GM23338 (cell line): ENCODE measurements at regions not wholly inside any gene's neighbourhood (a gene's known extent, or its start where the extent isn't known, plus 50 kb on each side); places are given as distances from the start of the nearest gene placed in this dataset.

ENCODE experiments used
- ATAC-seq: fragments of 200-7000 bp; cut with Tn5 transposase; 3 replicates; pipeline ENCODE4 v1.9.1; 2020
- DNase-seq: peaks from one replicate; pipeline ENCODE4 v3.0.0-alpha.2; 2015; ENCODE audit warnings: low spot score
- H2AFZ ChIP-seq: fragments of 200-600 bp; sonication (generic); 2 replicates; pipeline ENCODE4 v1.8.0; 2016; ENCODE audit warnings: antibody characterized with exemption, mild to moderate bottlenecking, moderate library complexity
- H3F3A ChIP-seq: fragments of 200-600 bp; sonication (generic); replicated peaks from 2 replicates; pipeline ENCODE4 v1.8.0; 2017; ENCODE audit warnings: antibody characterized with exemption, mixed run types, low read depth
- H3K27ac ChIP-seq: fragments of 200-600 bp; sonication (generic); 2 replicates; pipeline ENCODE4 v1.6.1; 2016; ENCODE audit warnings: low read depth
- H3K27me3 ChIP-seq: fragments of 200-600 bp; sonication (generic); 2 replicates; pipeline ENCODE4 v1.8.0; 2016; ENCODE audit warnings: mild to moderate bottlenecking, mixed run types, moderate library complexity; ENCODE audit not compliant: insufficient read depth
- H3K36me3 ChIP-seq: fragments of 200-600 bp; sonication (generic); 2 replicates; pipeline ENCODE4 v1.8.0; 2016; ENCODE audit warnings: mild to moderate bottlenecking; ENCODE audit not compliant: insufficient read depth
- H3K4me1 ChIP-seq: fragments of 200-600 bp; sonication (generic); 2 replicates; pipeline ENCODE4 v1.8.0; 2016; ENCODE audit warnings: mild to moderate bottlenecking, moderate library complexity; ENCODE audit not compliant: insufficient read depth
- H3K4me2 ChIP-seq: fragments of 200-600 bp; sonication (generic); 2 replicates; pipeline ENCODE4 v1.7.1; 2017; ENCODE audit warnings: mixed run types
- H3K4me3 ChIP-seq: fragments of 200-600 bp; sonication (generic); 2 replicates; pipeline ENCODE4 v1.6.1; 2016; ENCODE audit warnings: mixed run types
- H3K79me2 ChIP-seq: fragments of 200-600 bp; sonication (generic); replicated peaks from 2 replicates; pipeline ENCODE4 v1.8.0; 2017; ENCODE audit warnings: mild to moderate bottlenecking; ENCODE audit not compliant: insufficient read depth
- H3K9me2 ChIP-seq: fragments of 200-600 bp; sonication (generic); 2 replicates; pipeline ENCODE4 v1.8.0; 2017; ENCODE audit not compliant: insufficient read depth
- H4K20me1 ChIP-seq: fragments of 200-600 bp; sonication (generic); replicated peaks from 2 replicates; pipeline ENCODE4 v1.8.0; 2017; ENCODE audit warnings: mild to moderate bottlenecking; ENCODE audit not compliant: insufficient read depth
- H3K27ac Mint-ChIP-seq: 2 replicates; pipeline ENCODE4 v1.8.0; 2020; ENCODE audit warnings: inconsistent platforms, mild to moderate bottlenecking, moderate library complexity, mixed read lengths
- H3K27me3 Mint-ChIP-seq: 3 replicates; pipeline ENCODE4 v1.8.0; 2022; ENCODE audit warnings: low read depth, mild to moderate bottlenecking, moderate library complexity, mixed read lengths, inconsistent platforms; ENCODE audit not compliant: insufficient read depth, poor library complexity
- H3K36me3 Mint-ChIP-seq: 3 replicates; pipeline ENCODE4 v1.8.0; 2021; ENCODE audit warnings: low read depth, mild to moderate bottlenecking, inconsistent platforms, moderate library complexity, mixed read lengths
- H3K4me1 Mint-ChIP-seq: 3 replicates; pipeline ENCODE4 v1.8.0; 2020; ENCODE audit warnings: mild to moderate bottlenecking, inconsistent platforms, mixed read lengths
- H3K4me3 Mint-ChIP-seq: 3 replicates; pipeline ENCODE4 v1.8.0; 2021; ENCODE audit warnings: moderate library complexity, mild to moderate bottlenecking, inconsistent platforms, mixed read lengths
- H3K9me3 Mint-ChIP-seq: 3 replicates; pipeline ENCODE4 v1.8.0; 2020; ENCODE audit warnings: moderate library complexity, mild to moderate bottlenecking, inconsistent platforms, mixed read lengths
- CREB1 ChIP-seq: fragments of 250-450 bp; sonication (Bioruptor Pico); IDR thresholded peaks from 2 replicates; pipeline ENCODE4 v1.5.0; 2020; ENCODE audit warnings: low read depth, mild to moderate bottlenecking, moderate library complexity
- EZH2 ChIP-seq: fragments of 200-600 bp; sonication (generic); IDR thresholded peaks from one replicate; pipeline ENCODE4 v1.8.0; 2017; ENCODE audit warnings: antibody characterized with exemption, mild to moderate bottlenecking, low read depth; ENCODE audit not compliant: unreplicated experiment
- EZH2phosphoT487 ChIP-seq: fragments of 200-600 bp; sonication (generic); IDR thresholded peaks from one replicate; pipeline ENCODE4 v1.8.1; 2018; ENCODE audit warnings: antibody characterized with exemption; ENCODE audit not compliant: unreplicated experiment
- JUNB ChIP-seq: IDR thresholded peaks from one replicate; pipeline ENCODE4 v1.6.1; 2016; ENCODE audit warnings: antibody characterized with exemption; ENCODE audit not compliant: unreplicated experiment
- NANOG ChIP-seq: IDR thresholded peaks from 2 replicates; pipeline ENCODE4 v1.6.1; 2016; ENCODE audit warnings: antibody characterized with exemption, borderline replicate concordance
- POLR2AphosphoS5 ChIP-seq: IDR thresholded peaks from 2 replicates; pipeline ENCODE4 v1.6.1; 2016; ENCODE audit warnings: antibody characterized with exemption, low read depth
- STAT1 ChIP-seq: IDR thresholded peaks from one replicate; pipeline ENCODE4 v1.6.1; 2016; ENCODE audit warnings: antibody characterized with exemption; ENCODE audit not compliant: unreplicated experiment
- ZNF114 ChIP-seq: fragments of 250-450 bp; sonication (Bioruptor Pico); IDR thresholded peaks from 2 replicates; pipeline ENCODE4 v1.5.0; 2020; ENCODE audit warnings: mild to moderate bottlenecking, moderate library complexity
- ZNF331 ChIP-seq: fragments of 250-450 bp; sonication (Bioruptor Pico); IDR thresholded peaks from 2 replicates; pipeline ENCODE4 v1.5.0; 2020; ENCODE audit warnings: low read depth, mild to moderate bottlenecking, moderate library complexity
- TF ChIP-seq, protein P1 (sequence below), 2 experiments: fragments of 200-600 bp in 1 of 2; sonication (generic) in 1 of 2; conservative IDR thresholded peaks; 2 replicates each; pipeline versions ENCODE4 v1.5.1 to v1.6.1; 2016 to 2017; ENCODE audit warnings: antibody characterized with exemption in 2 of 2, low read depth in 2 of 2, mild to moderate bottlenecking in 2 of 2, moderate library complexity in 1 of 2
- TF ChIP-seq, protein P2 (sequence below): IDR thresholded peaks from one replicate; pipeline ENCODE4 v1.6.1; 2018; ENCODE audit warnings: antibody characterized with exemption; ENCODE audit not compliant: unreplicated experiment
- TF ChIP-seq, protein P3 (sequence below): IDR thresholded peaks from 2 replicates; pipeline ENCODE4 v1.6.1; 2016; ENCODE audit warnings: antibody characterized with exemption
- TF ChIP-seq, protein P4 (sequence below): fragments of 250-450 bp; sonication (Bioruptor Pico); IDR thresholded peaks from 2 replicates; pipeline ENCODE4 v1.5.0; 2020; ENCODE audit warnings: mild to moderate bottlenecking, moderate library complexity

DNA sequence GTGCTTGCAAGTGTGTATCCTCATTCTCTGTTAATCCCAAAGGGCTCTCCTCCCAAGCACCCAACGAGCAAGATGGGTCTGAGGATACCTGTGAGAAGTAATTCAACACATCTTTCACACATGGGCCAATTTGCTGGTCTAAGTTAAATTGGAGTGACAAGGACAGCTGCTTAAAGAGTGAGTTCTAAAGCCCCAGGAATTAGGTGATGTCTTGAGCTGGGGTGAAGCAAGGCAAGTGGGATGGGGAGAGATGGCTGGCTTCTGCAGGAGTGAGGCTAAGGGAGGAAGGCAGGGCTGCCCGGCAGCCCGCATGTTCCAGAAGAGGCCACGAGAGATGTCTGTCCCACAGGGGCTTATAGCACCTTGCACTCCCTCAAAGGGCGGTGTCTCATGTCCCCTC, 288.5 kb downstream of the CDH26 start:
- ATAC-seq (no peak), DNase-seq (no peak)
- H3K27me3 ChIP-seq: no peaks in the 10 kb centered on the region
- H3K79me2 ChIP-seq: no peaks in the 10 kb centered on the region
- no peak overlapping the region for H3K27ac ChIP-seq
- H3K27me3 Mint-ChIP-seq: peaks cover 6% of the 10 kb centered on the region
- H3F3A ChIP-seq: no peaks in the 10 kb centered on the region
- no peak overlapping the region for H2AFZ ChIP-seq
- no peak overlapping the region for H3K27ac Mint-ChIP-seq
- H3K9me3 Mint-ChIP-seq: peaks cover 2% of the 10 kb centered on the region; the same call in 1 of the 3 replicates
- H3K36me3 Mint-ChIP-seq: no peaks in the 10 kb centered on the region
- no peak overlapping the region for H3K4me3 Mint-ChIP-seq
- 0 out of 3 replicates have a peak, but pooled peaks cover 2% of the 10 kb centered on the region for H3K4me1 Mint-ChIP-seq
- no peak overlapping the region for H3K4me2 ChIP-seq
- H3K36me3 ChIP-seq: no peaks in the 10 kb centered on the region
- no peaks in the 10 kb centered on the region for H4K20me1 ChIP-seq
- H3K4me1 ChIP-seq: no peaks in the 10 kb centered on the region
- H3K4me3 ChIP-seq: no peak overlapping the region
- TF ChIP-seq ZNF114 (CRISPR knock-in tag) (no peak), STAT1 (no peak), POLR2AphosphoS5 (no peak), CREB1 (CRISPR knock-in tag) (no peak), EZH2phosphoT487 (no peak), NANOG (no peak), ZNF331 (no peak), JUNB (no peak), EZH2 (no peak)
- TF ChIP-seq, protein P1, sequence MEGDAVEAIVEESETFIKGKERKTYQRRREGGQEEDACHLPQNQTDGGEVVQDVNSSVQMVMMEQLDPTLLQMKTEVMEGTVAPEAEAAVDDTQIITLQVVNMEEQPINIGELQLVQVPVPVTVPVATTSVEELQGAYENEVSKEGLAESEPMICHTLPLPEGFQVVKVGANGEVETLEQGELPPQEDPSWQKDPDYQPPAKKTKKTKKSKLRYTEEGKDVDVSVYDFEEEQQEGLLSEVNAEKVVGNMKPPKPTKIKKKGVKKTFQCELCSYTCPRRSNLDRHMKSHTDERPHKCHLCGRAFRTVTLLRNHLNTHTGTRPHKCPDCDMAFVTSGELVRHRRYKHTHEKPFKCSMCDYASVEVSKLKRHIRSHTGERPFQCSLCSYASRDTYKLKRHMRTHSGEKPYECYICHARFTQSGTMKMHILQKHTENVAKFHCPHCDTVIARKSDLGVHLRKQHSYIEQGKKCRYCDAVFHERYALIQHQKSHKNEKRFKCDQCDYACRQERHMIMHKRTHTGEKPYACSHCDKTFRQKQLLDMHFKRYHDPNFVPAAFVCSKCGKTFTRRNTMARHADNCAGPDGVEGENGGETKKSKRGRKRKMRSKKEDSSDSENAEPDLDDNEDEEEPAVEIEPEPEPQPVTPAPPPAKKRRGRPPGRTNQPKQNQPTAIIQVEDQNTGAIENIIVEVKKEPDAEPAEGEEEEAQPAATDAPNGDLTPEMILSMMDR (conservative IDR thresholded peaks at IDR 0.05; ENCODE audit: low read depth in 2 of 2): no peak
- TF ChIP-seq, protein P2, sequence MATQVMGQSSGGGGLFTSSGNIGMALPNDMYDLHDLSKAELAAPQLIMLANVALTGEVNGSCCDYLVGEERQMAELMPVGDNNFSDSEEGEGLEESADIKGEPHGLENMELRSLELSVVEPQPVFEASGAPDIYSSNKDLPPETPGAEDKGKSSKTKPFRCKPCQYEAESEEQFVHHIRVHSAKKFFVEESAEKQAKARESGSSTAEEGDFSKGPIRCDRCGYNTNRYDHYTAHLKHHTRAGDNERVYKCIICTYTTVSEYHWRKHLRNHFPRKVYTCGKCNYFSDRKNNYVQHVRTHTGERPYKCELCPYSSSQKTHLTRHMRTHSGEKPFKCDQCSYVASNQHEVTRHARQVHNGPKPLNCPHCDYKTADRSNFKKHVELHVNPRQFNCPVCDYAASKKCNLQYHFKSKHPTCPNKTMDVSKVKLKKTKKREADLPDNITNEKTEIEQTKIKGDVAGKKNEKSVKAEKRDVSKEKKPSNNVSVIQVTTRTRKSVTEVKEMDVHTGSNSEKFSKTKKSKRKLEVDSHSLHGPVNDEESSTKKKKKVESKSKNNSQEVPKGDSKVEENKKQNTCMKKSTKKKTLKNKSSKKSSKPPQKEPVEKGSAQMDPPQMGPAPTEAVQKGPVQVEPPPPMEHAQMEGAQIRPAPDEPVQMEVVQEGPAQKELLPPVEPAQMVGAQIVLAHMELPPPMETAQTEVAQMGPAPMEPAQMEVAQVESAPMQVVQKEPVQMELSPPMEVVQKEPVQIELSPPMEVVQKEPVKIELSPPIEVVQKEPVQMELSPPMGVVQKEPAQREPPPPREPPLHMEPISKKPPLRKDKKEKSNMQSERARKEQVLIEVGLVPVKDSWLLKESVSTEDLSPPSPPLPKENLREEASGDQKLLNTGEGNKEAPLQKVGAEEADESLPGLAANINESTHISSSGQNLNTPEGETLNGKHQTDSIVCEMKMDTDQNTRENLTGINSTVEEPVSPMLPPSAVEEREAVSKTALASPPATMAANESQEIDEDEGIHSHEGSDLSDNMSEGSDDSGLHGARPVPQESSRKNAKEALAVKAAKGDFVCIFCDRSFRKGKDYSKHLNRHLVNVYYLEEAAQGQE: no peak
- TF ChIP-seq, protein P3, sequence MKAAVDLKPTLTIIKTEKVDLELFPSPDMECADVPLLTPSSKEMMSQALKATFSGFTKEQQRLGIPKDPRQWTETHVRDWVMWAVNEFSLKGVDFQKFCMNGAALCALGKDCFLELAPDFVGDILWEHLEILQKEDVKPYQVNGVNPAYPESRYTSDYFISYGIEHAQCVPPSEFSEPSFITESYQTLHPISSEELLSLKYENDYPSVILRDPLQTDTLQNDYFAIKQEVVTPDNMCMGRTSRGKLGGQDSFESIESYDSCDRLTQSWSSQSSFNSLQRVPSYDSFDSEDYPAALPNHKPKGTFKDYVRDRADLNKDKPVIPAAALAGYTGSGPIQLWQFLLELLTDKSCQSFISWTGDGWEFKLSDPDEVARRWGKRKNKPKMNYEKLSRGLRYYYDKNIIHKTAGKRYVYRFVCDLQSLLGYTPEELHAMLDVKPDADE: no peak
- TF ChIP-seq, protein P4, sequence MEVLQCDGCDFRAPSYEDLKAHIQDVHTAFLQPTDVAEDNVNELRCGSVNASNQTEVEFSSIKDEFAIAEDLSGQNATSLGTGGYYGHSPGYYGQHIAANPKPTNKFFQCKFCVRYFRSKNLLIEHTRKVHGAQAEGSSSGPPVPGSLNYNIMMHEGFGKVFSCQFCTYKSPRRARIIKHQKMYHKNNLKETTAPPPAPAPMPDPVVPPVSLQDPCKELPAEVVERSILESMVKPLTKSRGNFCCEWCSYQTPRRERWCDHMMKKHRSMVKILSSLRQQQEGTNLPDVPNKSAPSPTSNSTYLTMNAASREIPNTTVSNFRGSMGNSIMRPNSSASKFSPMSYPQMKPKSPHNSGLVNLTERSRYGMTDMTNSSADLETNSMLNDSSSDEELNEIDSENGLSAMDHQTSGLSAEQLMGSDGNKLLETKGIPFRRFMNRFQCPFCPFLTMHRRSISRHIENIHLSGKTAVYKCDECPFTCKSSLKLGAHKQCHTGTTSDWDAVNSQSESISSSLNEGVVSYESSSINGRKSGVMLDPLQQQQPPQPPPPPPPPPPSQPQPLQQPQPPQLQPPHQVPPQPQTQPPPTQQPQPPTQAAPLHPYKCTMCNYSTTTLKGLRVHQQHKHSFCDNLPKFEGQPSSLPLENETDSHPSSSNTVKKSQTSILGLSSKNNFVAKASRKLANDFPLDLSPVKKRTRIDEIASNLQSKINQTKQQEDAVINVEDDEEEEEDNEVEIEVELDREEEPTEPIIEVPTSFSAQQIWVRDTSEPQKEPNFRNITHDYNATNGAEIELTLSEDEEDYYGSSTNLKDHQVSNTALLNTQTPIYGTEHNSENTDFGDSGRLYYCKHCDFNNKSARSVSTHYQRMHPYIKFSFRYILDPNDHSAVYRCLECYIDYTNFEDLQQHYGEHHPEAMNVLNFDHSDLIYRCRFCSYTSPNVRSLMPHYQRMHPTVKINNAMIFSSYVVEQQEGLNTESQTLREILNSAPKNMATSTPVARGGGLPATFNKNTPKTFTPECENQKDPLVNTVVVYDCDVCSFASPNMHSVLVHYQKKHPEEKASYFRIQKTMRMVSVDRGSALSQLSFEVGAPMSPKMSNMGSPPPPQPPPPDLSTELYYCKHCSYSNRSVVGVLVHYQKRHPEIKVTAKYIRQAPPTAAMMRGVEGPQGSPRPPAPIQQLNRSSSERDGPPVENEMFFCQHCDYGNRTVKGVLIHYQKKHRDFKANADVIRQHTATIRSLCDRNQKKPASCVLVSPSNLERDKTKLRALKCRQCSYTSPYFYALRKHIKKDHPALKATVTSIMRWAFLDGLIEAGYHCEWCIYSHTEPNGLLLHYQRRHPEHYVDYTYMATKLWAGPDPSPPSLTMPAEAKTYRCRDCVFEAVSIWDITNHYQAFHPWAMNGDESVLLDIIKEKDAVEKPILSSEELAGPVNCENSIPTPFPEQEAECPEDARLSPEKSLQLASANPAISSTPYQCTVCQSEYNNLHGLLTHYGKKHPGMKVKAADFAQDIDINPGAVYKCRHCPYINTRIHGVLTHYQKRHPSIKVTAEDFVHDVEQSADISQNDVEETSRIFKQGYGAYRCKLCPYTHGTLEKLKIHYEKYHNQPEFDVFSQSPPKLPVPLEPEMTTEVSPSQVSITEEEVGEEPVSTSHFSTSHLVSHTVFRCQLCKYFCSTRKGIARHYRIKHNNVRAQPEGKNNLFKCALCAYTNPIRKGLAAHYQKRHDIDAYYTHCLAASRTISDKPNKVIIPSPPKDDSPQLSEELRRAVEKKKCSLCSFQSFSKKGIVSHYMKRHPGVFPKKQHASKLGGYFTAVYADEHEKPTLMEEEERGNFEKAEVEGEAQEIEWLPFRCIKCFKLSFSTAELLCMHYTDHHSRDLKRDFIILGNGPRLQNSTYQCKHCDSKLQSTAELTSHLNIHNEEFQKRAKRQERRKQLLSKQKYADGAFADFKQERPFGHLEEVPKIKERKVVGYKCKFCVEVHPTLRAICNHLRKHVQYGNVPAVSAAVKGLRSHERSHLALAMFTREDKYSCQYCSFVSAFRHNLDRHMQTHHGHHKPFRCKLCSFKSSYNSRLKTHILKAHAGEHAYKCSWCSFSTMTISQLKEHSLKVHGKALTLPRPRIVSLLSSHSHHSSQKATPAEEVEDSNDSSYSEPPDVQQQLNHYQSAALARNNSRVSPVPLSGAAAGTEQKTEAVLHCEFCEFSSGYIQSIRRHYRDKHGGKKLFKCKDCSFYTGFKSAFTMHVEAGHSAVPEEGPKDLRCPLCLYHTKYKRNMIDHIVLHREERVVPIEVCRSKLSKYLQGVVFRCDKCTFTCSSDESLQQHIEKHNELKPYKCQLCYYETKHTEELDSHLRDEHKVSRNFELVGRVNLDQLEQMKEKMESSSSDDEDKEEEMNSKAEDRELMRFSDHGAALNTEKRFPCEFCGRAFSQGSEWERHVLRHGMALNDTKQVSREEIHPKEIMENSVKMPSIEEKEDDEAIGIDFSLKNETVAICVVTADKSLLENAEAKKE (CRISPR knock-in tag): no peak
- H3K9me2 ChIP-seq: no peaks in the 10 kb centered on the region
